ENCODE measurements at regions not wholly inside any gene's neighbourhood (a gene's known extent, or its start where the extent isn't known, plus 50 kb on each side); places are given as distances from the start of the nearest gene placed in this dataset.
A peak's percentile ranks its signal among the peaks of the same experiment; 100 is the strongest.

GRCh38 chr10:42113158-42113450, 525.3 kb downstream of the ZNF33B start:
- 43% methylated on average over 15 of the region's 21 CpGs for WGBS (ENCODE audit: insufficient coverage, low coverage, missing lambda C conversion rate)
- Histone ChIP-seq H3K9me1 (ENCODE audit: control insufficient read depth, insufficient read depth, low read length) (no peaks in the 10 kb centered on the region), H3K27ac (ENCODE audit: extremely low read depth, low read depth, low read length) (no peak overlapping the region), H3K9me3 (replicated peaks; ENCODE audit: control insufficient read depth, insufficient read depth, low read depth, low read length) (no peaks in the 10 kb centered on the region), H3K36me3 (ENCODE audit: control insufficient read depth, insufficient read depth, low read length) (no peaks in the 10 kb centered on the region), H3K4me2 (ENCODE audit: insufficient read depth, low read length) (no peak overlapping the region), H4K20me1 (replicated peaks; ENCODE audit: control insufficient read depth, insufficient read depth, low read length) (no peaks in the 10 kb centered on the region), H3K4me1 (replicated peaks in 1 of 2; ENCODE audit: control insufficient read depth in 2 of 2, insufficient read depth in 2 of 2, low read length in 2 of 2) (no peaks in the 10 kb centered on the region; a peak in 1 of 5 replicates), H3K27me3 (ENCODE audit: control insufficient read depth in 2 of 2, insufficient read depth in 2 of 2, low read length in 2 of 2) (no peaks in the 10 kb centered on the region), H2AFZ (ENCODE audit: low read depth, low read length) (no peak overlapping the region), H3K4me3 (no peak overlapping the region), H3K79me2 (ENCODE audit: control insufficient read depth, insufficient read depth, low read length) (no peaks in the 10 kb centered on the region), H3K9ac (ENCODE audit: insufficient read depth in 1 of 2, low read depth in 2 of 2, low read length in 2 of 2) (no peak overlapping the region)
- no peak for FAIRE-seq
- ChIA-PET POLR2A (interaction anchor here (0.6 kb wide), 1 partner anchor 15 kb away, joined by 3 read pairs; no protein-coding TSS in a partner anchor), CTCF (ENCODE audit: low intra/inter-chr PET ratio) (no interaction called here)
- TF ChIP-seq, protein P1, sequence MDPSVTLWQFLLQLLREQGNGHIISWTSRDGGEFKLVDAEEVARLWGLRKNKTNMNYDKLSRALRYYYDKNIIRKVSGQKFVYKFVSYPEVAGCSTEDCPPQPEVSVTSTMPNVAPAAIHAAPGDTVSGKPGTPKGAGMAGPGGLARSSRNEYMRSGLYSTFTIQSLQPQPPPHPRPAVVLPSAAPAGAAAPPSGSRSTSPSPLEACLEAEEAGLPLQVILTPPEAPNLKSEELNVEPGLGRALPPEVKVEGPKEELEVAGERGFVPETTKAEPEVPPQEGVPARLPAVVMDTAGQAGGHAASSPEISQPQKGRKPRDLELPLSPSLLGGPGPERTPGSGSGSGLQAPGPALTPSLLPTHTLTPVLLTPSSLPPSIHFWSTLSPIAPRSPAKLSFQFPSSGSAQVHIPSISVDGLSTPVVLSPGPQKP (CRISPR knock-in tag; IDR thresholded peaks at IDR 0.05) = no peak
- no peak for DNase-seq (ENCODE audit: extremely low read depth in 1 of 4, low spot score in 3 of 4)
- in situ Hi-C loops (cut with MboI) = no loop called here
- intact Hi-C loops (cut with micrococcal nuclease) = no loop called here
- no peak for ATAC-seq
- no TSS peak for BruUV-seq (replicated peaks)

DNA sequence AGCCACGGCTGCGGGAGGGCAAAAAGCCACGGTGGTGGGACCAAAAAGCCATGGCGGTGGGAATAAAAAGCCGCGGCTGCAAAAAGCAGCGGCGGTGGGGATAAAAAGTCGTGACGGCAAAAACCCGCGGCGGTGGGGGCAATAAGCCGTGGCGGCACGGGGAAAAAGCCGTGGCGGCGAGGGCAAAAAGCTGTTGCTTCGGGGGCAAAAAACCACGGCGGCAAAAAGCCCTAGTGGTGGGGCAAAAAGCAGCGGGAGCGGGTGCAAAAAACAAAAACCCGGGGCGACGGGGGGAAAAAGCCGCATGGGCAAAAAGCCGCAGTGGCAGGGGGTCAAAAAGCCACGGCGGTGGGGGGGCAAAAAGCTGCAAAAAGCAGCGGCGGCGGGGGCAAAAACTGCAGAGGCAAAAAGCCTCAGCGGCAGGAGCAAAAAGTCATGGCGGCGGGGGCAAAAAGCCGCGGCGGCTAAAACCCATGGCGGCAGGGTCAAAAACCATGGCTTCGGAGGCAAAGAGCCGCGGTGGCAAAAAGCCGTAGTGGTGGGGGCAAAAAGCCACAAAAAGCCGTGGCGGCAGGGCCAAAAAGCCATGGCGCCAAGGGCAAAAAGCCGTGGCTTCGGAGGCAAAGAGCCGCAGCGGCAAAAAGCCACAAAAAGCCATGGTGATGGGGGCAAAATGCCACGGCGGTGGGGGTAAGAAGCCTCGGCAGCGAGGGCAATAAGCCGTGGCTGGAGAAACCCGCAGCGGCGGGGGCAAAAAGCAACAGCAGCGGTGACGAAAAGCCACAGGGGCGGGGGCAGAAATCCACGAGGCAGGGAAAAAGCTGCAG, 525.8 kb downstream of the ZNF33B start:
- ATAC-seq (no peak), FAIRE-seq (no peak), DNase-seq (ENCODE audit: extremely low read depth in 1 of 4, low spot score in 3 of 4) (peak in 1 of 4 experiments; percentile 1)
- Histone ChIP-seq H3K9me1 (ENCODE audit: control insufficient read depth, insufficient read depth, low read length) (no peaks in the 10 kb centered on the region), H3K27ac (ENCODE audit: extremely low read depth, low read depth, low read length) (no peak overlapping the region), H2AFZ (ENCODE audit: low read depth, low read length) (no peak overlapping the region), H3K4me1 (replicated peaks in 1 of 2; ENCODE audit: control insufficient read depth in 2 of 2, insufficient read depth in 2 of 2, low read length in 2 of 2) (no peaks in the 10 kb centered on the region; a peak in 1 of 5 replicates), H3K4me3 (no peak overlapping the region), H3K9me3 (replicated peaks; ENCODE audit: control insufficient read depth, insufficient read depth, low read depth, low read length) (no peaks in the 10 kb centered on the region), H4K20me1 (replicated peaks; ENCODE audit: control insufficient read depth, insufficient read depth, low read length) (no peaks in the 10 kb centered on the region), H3K4me2 (ENCODE audit: insufficient read depth, low read length) (no peak overlapping the region), H3K79me2 (ENCODE audit: control insufficient read depth, insufficient read depth, low read length) (no peaks in the 10 kb centered on the region), H3K27me3 (ENCODE audit: control insufficient read depth in 2 of 2, insufficient read depth in 2 of 2, low read length in 2 of 2) (no peaks in the 10 kb centered on the region), H3K9ac (ENCODE audit: insufficient read depth in 1 of 2, low read depth in 2 of 2, low read length in 2 of 2) (no peak overlapping the region), H3K36me3 (ENCODE audit: control insufficient read depth, insufficient read depth, low read length) (no peaks in the 10 kb centered on the region)
- no TSS peak for BruUV-seq (replicated peaks)
- CTCF ChIA-PET (ENCODE audit: low intra/inter-chr PET ratio) = no interaction called here
- 35% methylated on average over 50 of the region's 64 CpGs for WGBS (ENCODE audit: insufficient coverage, low coverage, missing lambda C conversion rate)
- intact Hi-C loops (cut with micrococcal nuclease) (no loop called here), in situ Hi-C loops (cut with MboI) (no loop called here)
- POLR2A ChIA-PET = interaction anchor here (0.6 kb wide), 1 partner anchor 16 kb away, joined by 3 read pairs; no protein-coding TSS in a partner anchor
- TF ChIP-seq EGR1 (conservative IDR thresholded peaks at IDR 0.05) (no peak), ZNF212 (CRISPR knock-in tag; IDR thresholded peaks at IDR 0.05) (no peak), RBM39 (optimal IDR thresholded peaks at IDR 0.05; ENCODE audit: low read depth, low read length) (no peak), GATAD2B (IDR thresholded peaks at IDR 0.05; ENCODE audit: borderline replicate concordance) (no peak), ARNT (IDR thresholded peaks at IDR 0.05) (no peak), ZNF277 (CRISPR knock-in tag; IDR thresholded peaks at IDR 0.05; ENCODE audit: borderline replicate concordance) (no peak)
- TF ChIP-seq, protein P2, sequence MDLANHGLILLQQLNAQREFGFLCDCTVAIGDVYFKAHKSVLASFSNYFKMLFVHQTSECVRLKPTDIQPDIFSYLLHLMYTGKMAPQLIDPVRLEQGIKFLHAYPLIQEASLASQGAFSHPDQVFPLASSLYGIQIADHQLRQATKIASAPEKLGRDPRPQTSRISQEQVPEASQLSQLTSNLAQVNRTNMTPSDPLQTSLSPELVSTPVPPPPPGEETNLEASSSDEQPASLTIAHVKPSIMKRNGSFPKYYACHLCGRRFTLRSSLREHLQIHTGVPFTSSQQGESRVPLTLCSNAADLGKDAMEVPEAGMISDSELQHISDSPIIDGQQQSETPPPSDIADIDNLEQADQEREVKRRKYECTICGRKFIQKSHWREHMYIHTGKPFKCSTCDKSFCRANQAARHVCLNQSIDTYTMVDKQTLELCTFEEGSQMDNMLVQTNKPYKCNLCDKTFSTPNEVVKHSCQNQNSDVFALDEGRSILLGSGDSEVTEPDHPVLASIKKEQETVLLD (IDR thresholded peaks at IDR 0.05) = no peak

Measured in K562 (cell line).